GM18868 (cell line): ENCODE measurements at regions not wholly inside any gene's neighbourhood (a gene's known extent, or its start where the extent isn't known, plus 50 kb on each side); places are given as distances from the start of the nearest gene placed in this dataset.

ENCODE experiments used
- ATAC-seq: cut with Tn5 transposase; IDR thresholded peaks from one replicate; pipeline ENCODE4 v1.9.1; 2021; ENCODE audit warnings: mild to moderate bottlenecking, moderate library complexity; ENCODE audit not compliant: unreplicated experiment

- no peak for ATAC-seq
Measured at GRCh38 chr2:35378791-35379190, 976.8 kb upstream of the CRIM1 start.

GRCh38 chr2:35374845-35375244, 980.7 kb upstream of the CRIM1 start:
- ATAC-seq = no peak

- no peak for ATAC-seq
Measured at GRCh38 chr2:35365859-35366258, 989.7 kb upstream of the CRIM1 start.

- no peak for ATAC-seq
Measured at GRCh38 chr2:35356332-35356731, 999.2 kb upstream of the CRIM1 start.

GRCh38 chr2:35355056-35355455, 1000.5 kb upstream of the CRIM1 start:
- ATAC-seq = no peak

GRCh38 chr2:35347561-35347960, 1008.0 kb upstream of the CRIM1 start:
- ATAC-seq = no peak

- peak; percentile 46 for ATAC-seq
Measured at GRCh38 chr2:35343135-35343534, 1012.4 kb upstream of the CRIM1 start.

GRCh38 chr2:35339211-35339610, 1016.4 kb upstream of the CRIM1 start:
- no peak for ATAC-seq

GRCh38 chr2:35337922-35338321, 1017.7 kb upstream of the CRIM1 start:
- ATAC-seq = no peak

GRCh38 chr2:35314049-35314448, 1041.5 kb upstream of the CRIM1 start:
- no peak for ATAC-seq

GRCh38 chr2:35301369-35301768, 1054.2 kb upstream of the CRIM1 start:
- no peak for ATAC-seq

GRCh38 chr2:35298493-35298892, 1057.1 kb upstream of the CRIM1 start:
- ATAC-seq = no peak

- no peak for ATAC-seq
Measured at GRCh38 chr2:35297403-35297802, 1058.2 kb upstream of the CRIM1 start.

GRCh38 chr2:35294636-35295263, 1060.8 kb upstream of the CRIM1 start:
- ATAC-seq = no peak

GRCh38 chr2:35293261-35293660, 1062.3 kb upstream of the CRIM1 start:
- ATAC-seq = no peak

GRCh38 chr2:35292199-35292598, 1063.4 kb upstream of the CRIM1 start:
- ATAC-seq = no peak

- ATAC-seq = no peak
Measured at GRCh38 chr2:35281702-35282101, 1073.9 kb upstream of the CRIM1 start.

GRCh38 chr2:35255826-35256225, 1099.8 kb upstream of the CRIM1 start:
- ATAC-seq = no peak

- ATAC-seq = no peak
Measured at GRCh38 chr2:35251156-35251555, 1104.4 kb upstream of the CRIM1 start.

GRCh38 chr2:35246702-35247101, 1108.9 kb upstream of the CRIM1 start:
- ATAC-seq = no peak

GRCh38 chr2:35228584-35228983, 1127.0 kb upstream of the CRIM1 start:
- ATAC-seq = no peak

- no peak for ATAC-seq
Measured at GRCh38 chr2:35220461-35220860, 1135.1 kb upstream of the CRIM1 start.

GRCh38 chr2:35204881-35205280, 1150.7 kb upstream of the CRIM1 start:
- ATAC-seq = no peak
